ENCODE measurements at regions not wholly inside any gene's neighbourhood (a gene's known extent, or its start where the extent isn't known, plus 50 kb on each side); places are given as distances from the start of the nearest gene placed in this dataset.

DNA sequence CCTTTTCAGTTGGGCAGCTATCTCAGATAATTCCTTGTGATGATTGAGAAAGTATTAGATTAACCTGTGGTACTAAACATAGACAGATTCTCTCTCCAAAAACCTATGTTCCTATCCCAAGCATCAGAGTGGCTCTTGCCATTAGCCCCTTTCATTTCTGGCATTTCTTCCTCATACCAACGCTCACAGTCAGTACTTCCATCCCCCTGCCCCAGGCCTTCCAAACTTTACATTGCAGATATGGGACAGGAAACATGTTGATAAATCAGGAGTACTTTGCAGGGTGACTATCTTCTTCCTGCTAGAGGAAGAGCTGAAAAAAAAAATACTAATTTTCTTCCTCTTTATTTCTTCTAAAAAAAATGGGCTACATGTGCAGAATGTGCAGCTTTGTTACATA lies 442.6 kb upstream of the RGMB start:
- TF ChIP-seq, protein P1, sequence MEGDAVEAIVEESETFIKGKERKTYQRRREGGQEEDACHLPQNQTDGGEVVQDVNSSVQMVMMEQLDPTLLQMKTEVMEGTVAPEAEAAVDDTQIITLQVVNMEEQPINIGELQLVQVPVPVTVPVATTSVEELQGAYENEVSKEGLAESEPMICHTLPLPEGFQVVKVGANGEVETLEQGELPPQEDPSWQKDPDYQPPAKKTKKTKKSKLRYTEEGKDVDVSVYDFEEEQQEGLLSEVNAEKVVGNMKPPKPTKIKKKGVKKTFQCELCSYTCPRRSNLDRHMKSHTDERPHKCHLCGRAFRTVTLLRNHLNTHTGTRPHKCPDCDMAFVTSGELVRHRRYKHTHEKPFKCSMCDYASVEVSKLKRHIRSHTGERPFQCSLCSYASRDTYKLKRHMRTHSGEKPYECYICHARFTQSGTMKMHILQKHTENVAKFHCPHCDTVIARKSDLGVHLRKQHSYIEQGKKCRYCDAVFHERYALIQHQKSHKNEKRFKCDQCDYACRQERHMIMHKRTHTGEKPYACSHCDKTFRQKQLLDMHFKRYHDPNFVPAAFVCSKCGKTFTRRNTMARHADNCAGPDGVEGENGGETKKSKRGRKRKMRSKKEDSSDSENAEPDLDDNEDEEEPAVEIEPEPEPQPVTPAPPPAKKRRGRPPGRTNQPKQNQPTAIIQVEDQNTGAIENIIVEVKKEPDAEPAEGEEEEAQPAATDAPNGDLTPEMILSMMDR (IDR thresholded peaks at IDR 0.05): no peak
- TF ChIP-seq POLR2A (IDR thresholded peaks at IDR 0.05): no peak
